HepG2 (cell line): ENCODE measurements at regions not wholly inside any gene's neighbourhood (a gene's known extent, or its start where the extent isn't known, plus 50 kb on each side); places are given as distances from the start of the nearest gene placed in this dataset.

Source experiments
- ATAC-seq: fragments of 200-7000 bp; cut with Tn5 transposase; 3 replicates; pipeline ENCODE4 v1.9.1; 2020; ENCODE audit warnings: mild to moderate bottlenecking, moderate library complexity
- BruUV-seq: library from RNA; stranded (reverse); fragments of 400-500 nt; replicated peaks from 2 replicates; lab custom pipeline; 2021; lab: Mats Ljungman, UMichigan
- CTCF ChIA-PET: fragments of 300-600 bp; formaldehyde crosslinking; extraction: SDS; loops from one replicate; lab custom pipeline; 2021; ENCODE audit warnings: low total read pairs, inconsistent platforms, low intra/inter-chr PET ratio; lab: Yijun Ruan, JAX
- POLR2A ChIA-PET: fragments of 350-600 bp; sonication (Branson Sonifier 250); formaldehyde crosslinking; loops from one replicate; lab custom pipeline; 2020; ENCODE audit warnings: antibody characterized with exemption, inconsistent platforms; lab: Yijun Ruan, JAX
- DNase-seq: peaks from one replicate; pipeline ENCODE4 v3.0.0-alpha.2; 2015; ENCODE audit warnings: low spot score
- FAIRE-seq: peaks from 3 replicates; lab custom pipeline; 2011; peaks lifted over from hg19 to GRCh38; lab: Jason Lieb, UNC
- H2AFZ ChIP-seq: one replicate; pipeline ENCODE4 v1.6.1; 2011; ENCODE audit warnings: low read length, inconsistent platforms
- H3K27ac ChIP-seq: fragments of 300-600 bp; 3 replicates; pipeline ENCODE4 v1.8.0; 2011; ENCODE audit warnings: mixed run types, mild to moderate bottlenecking, mixed read lengths, low read length, inconsistent platforms; ENCODE audit not compliant: insufficient read depth; ENCODE audit errors: extremely low read length
- H3K27me3 ChIP-seq, 2 experiments: fragments of 200-600 bp in 1 of 2; 2 replicates in 1 of 2; 3 replicates in 1 of 2; pipeline versions ENCODE4 v1.6.0 to v1.8.0; 2011; ENCODE audit warnings: low read length in 2 of 2, mild to moderate bottlenecking in 2 of 2, moderate library complexity in 2 of 2, inconsistent platforms in 1 of 2; ENCODE audit not compliant: insufficient read depth in 2 of 2, control insufficient read depth in 1 of 2
- H3K36me3 ChIP-seq, 2 experiments: fragments of 200-600 bp in 1 of 2; replicated peaks in 1 of 2; 2 replicates in 1 of 2; 3 replicates in 1 of 2; pipeline versions ENCODE4 v1.5.1 to v1.8.0; 2011; ENCODE audit warnings: low read length in 2 of 2, inconsistent platforms in 1 of 2; ENCODE audit not compliant: insufficient read depth in 2 of 2, control insufficient read depth in 1 of 2
- H3K4me1 ChIP-seq: 2 replicates; pipeline ENCODE4 v1.5.1; 2012; ENCODE audit warnings: low read length, inconsistent platforms; ENCODE audit not compliant: insufficient read depth
- H3K4me2 ChIP-seq: 2 replicates; pipeline ENCODE4 v1.6.0; 2011; ENCODE audit warnings: low read depth, low read length, inconsistent platforms
- H3K4me3 ChIP-seq, 3 experiments: fragments of 200-600 bp in 1 of 3; sonication (generic), shearing (Covaris generic) in 1 of 3; replicated peaks in 1 of 3; 2 replicates each; pipeline ENCODE4 v1.5.1; 2011 to 2016; ENCODE audit warnings: low read length in 3 of 3, inconsistent platforms in 2 of 3, low read depth in 2 of 3, mild to moderate bottlenecking in 2 of 3, control low read depth in 1 of 3, mixed read lengths in 1 of 3; ENCODE audit not compliant: insufficient read depth in 1 of 3
- H3K79me2 ChIP-seq: one replicate; pipeline ENCODE4 v1.6.1; 2011; ENCODE audit warnings: low read length, inconsistent platforms; ENCODE audit not compliant: insufficient read depth
- H3K9ac ChIP-seq: 2 replicates; pipeline ENCODE4 v1.6.0; 2011; ENCODE audit warnings: mild to moderate bottlenecking, low read depth, low read length, inconsistent platforms; ENCODE audit not compliant: insufficient read depth
- H3K9me3 ChIP-seq: 2 replicates; pipeline ENCODE4 v1.5.1; 2012; ENCODE audit warnings: mild to moderate bottlenecking, low read length
- H4K20me1 ChIP-seq: 2 replicates; pipeline ENCODE4 v1.6.0; 2011; ENCODE audit warnings: inconsistent platforms, mild to moderate bottlenecking, low read length, moderate library complexity; ENCODE audit not compliant: insufficient read depth
- ATF7 ChIP-seq, 2 experiments: fragments of 450-650 bp in 1 of 2; sonication (generic) in 1 of 2; formaldehyde crosslinking in 1 of 2; IDR thresholded peaks; 2 replicates each; pipeline versions ENCODE4 v1.4.0 to v1.6.1; 2016 to 2020; ENCODE audit warnings: antibody characterized with exemption in 1 of 2, mild to moderate bottlenecking in 1 of 2, missing genetic modification reagents in 1 of 2
- CREB1 ChIP-seq, 2 experiments: fragments of 450-650 bp in 1 of 2; IDR thresholded peaks; 2 replicates each; pipeline ENCODE4 v1.6.1; 2016 to 2017; ENCODE audit warnings: control low read depth in 1 of 2, mild to moderate bottlenecking in 1 of 2, missing compliant biosample characterization in 1 of 2, missing genetic modification characterization in 1 of 2
- HNRNPK ChIP-seq: fragments of 200-400 bp; formaldehyde crosslinking; IDR thresholded peaks from 2 replicates; pipeline ENCODE4 v1.6.1; 2018; ENCODE audit warnings: low read length, low read depth, moderate library complexity, mild to moderate bottlenecking; ENCODE audit not compliant: poor library complexity, severe bottlenecking
- ZIK1 ChIP-seq: sonication (generic); formaldehyde crosslinking; IDR thresholded peaks from 2 replicates; pipeline ENCODE4 v1.5.0; 2020; ENCODE audit warnings: mild to moderate bottlenecking, low read depth, missing genetic modification reagents, borderline replicate concordance
- ZNF607 ChIP-seq: sonication (generic); formaldehyde crosslinking; IDR thresholded peaks from 2 replicates; pipeline ENCODE4 v1.5.1; 2020; ENCODE audit warnings: missing genetic modification reagents, mild to moderate bottlenecking, borderline replicate concordance
- ZNF740 ChIP-seq: sonication (generic); formaldehyde crosslinking; IDR thresholded peaks from 2 replicates; pipeline ENCODE4 v1.4.0; 2020; ENCODE audit warnings: missing genetic modification reagents
- WGBS: methylation state at CpG from one replicate; pipeline ENCODE4 v1.1.6; 2017; ENCODE audit warnings: low lambda C conversion rate; 5-methylcytosine and 5-hydroxymethylcytosine counted together
- in situ Hi-C: cut with HindIII; loops from 2 replicates; pipeline ENCODE4 v1.10.0; 2017; ENCODE audit warnings: low pct_unique_long_range_greater_than_20kb; ENCODE audit not compliant: extremely low pct_ligation_motif_present
- intact Hi-C: fragments of 100-400 bp; cut with micrococcal nuclease; formaldehyde crosslinking; loops from one replicate; pipeline ENCODE4 v1.10.0; 2022; ENCODE audit not compliant: unreplicated experiment
- TF ChIP-seq, protein P1 (sequence below): sonication (generic); formaldehyde crosslinking; IDR thresholded peaks from 2 replicates; pipeline ENCODE4 v1.4.0; 2020; ENCODE audit warnings: mild to moderate bottlenecking, missing genetic modification reagents

- WGBS = 22% methylated on average over 5 of the region's 5 CpGs
- CTCF ChIA-PET = no interaction called here
- ATAC-seq = no peak
These were observed 344.9 kb upstream of the NOCT start for GRCh38 chr4:138670681-138671080.

GRCh38 chr4:138669479-138670315, 345.9 kb upstream of the NOCT start:
- H3K4me1 ChIP-seq = peaks cover 19% of the 10 kb centered on the region
- WGBS = 4% methylated on average over 6 of the region's 6 CpGs
- FAIRE-seq = no peak
- in situ Hi-C loops = loop anchor here (10.0 kb wide), 1 partner anchor 95 kb away; no protein-coding TSS in a partner anchor
- H3K27ac ChIP-seq = no peak overlapping the region
- H3K79me2 ChIP-seq = no peaks in the 10 kb centered on the region
- intact Hi-C loops = no loop called here
- no peak overlapping the region for H2AFZ ChIP-seq
- H3K9ac ChIP-seq = no peak overlapping the region
- 0 out of 5 replicates have a peak, but pooled peaks cover 0 to 5% of the 10 kb centered on the region in 2 experiments for H3K27me3 ChIP-seq
- H3K9me3 ChIP-seq = no peaks in the 10 kb centered on the region
- H3K36me3 ChIP-seq = no peaks in the 10 kb centered on the region
- no peak overlapping the region for H3K4me3 ChIP-seq
- no peak for DNase-seq
- TF ChIP-seq CREB1 (IDR thresholded peaks at IDR 0.05) (peak; percentile 67), CREB1 (CRISPR knock-in tag; IDR thresholded peaks at IDR 0.05) (no peak), ZIK1 (CRISPR knock-in tag) (no peak), ZNF740 (no peak)
- TF ChIP-seq, all 625 proteins: peak for 1
- H4K20me1 ChIP-seq = no peaks in the 10 kb centered on the region
- POLR2A ChIA-PET = no interaction called here
- CTCF ChIA-PET = no interaction called here
- no peak overlapping the region for H3K4me2 ChIP-seq
- ATAC-seq = no peak
- BruUV-seq = no TSS peak

More at GRCh38 chr4:138670681-138671080, 344.9 kb upstream of the NOCT start:
- Histone ChIP-seq H4K20me1 (no peaks in the 10 kb centered on the region), H3K4me1 (peaks cover 19% of the 10 kb centered on the region), H3K9ac (no peak overlapping the region), H3K36me3 (no peaks in the 10 kb centered on the region), H3K27me3 (0 out of 5 replicates have a peak, but pooled peaks cover 0 to 5% of the 10 kb centered on the region in 2 experiments), H3K4me2 (no peak overlapping the region), H3K4me3 (no peak overlapping the region), H3K27ac (no peak overlapping the region), H3K79me2 (no peaks in the 10 kb centered on the region), H3K9me3 (no peaks in the 10 kb centered on the region), H2AFZ (no peak overlapping the region)
- no peak for DNase-seq
- BruUV-seq = no TSS peak
- in situ Hi-C loops = loop anchor here (10.0 kb wide), 1 partner anchor 96 kb away; no protein-coding TSS in a partner anchor
- TF ChIP-seq ZNF607 (CRISPR knock-in tag) (no peak), CREB1 (IDR thresholded peaks at IDR 0.05) (peak; percentile 93), CREB1 (CRISPR knock-in tag; IDR thresholded peaks at IDR 0.05) (no peak), HNRNPK (no peak), ATF7 (IDR thresholded peaks at IDR 0.05) (peak; percentile 94), ATF7 (CRISPR knock-in tag; IDR thresholded peaks at IDR 0.05) (no peak)
- TF ChIP-seq, protein P1, sequence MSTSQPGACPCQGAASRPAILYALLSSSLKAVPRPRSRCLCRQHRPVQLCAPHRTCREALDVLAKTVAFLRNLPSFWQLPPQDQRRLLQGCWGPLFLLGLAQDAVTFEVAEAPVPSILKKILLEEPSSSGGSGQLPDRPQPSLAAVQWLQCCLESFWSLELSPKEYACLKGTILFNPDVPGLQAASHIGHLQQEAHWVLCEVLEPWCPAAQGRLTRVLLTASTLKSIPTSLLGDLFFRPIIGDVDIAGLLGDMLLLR (CRISPR knock-in tag) = no peak
- POLR2A ChIA-PET = no interaction called here
- intact Hi-C loops = no loop called here
- no peak for FAIRE-seq
